NCI-H1417 (cell line): ENCODE measurements at regions not wholly inside any gene's neighbourhood (a gene's known extent, or its start where the extent isn't known, plus 50 kb on each side); places are given as distances from the start of the nearest gene placed in this dataset.

ENCODE experiments used
- DNase-seq, 3 experiments: peaks; one replicate each; lab custom pipeline; 2025; lab: John Stamatoyannopoulos, UW

GRCh38 chr16:9372934-9373890 is 281.8 kb downstream of the HAPSTR1 start:
- no peak for DNase-seq

GRCh38 chr16:9374061-9374460 is 282.6 kb downstream of the HAPSTR1 start:
- DNase-seq: no peak

GRCh38 chr16:9378876-9379275 is 287.4 kb downstream of the HAPSTR1 start:
- DNase-seq: no peak

GRCh38 chr16:9380221-9380620 is 288.8 kb downstream of the HAPSTR1 start:
- DNase-seq: no peak

GRCh38 chr16:9381399-9381798 is 290.0 kb downstream of the HAPSTR1 start:
- no peak for DNase-seq

GRCh38 chr16:9381905-9382304 is 290.5 kb downstream of the HAPSTR1 start:
- DNase-seq: no peak

- DNase-seq: no peak
Observed at GRCh38 chr16:9383281-9383680, 291.8 kb downstream of the HAPSTR1 start.

GRCh38 chr16:9384141-9384540 is 292.7 kb downstream of the HAPSTR1 start:
- DNase-seq: no peak

- no peak for DNase-seq
Observed at GRCh38 chr16:9389543-9390207, 298.2 kb downstream of the HAPSTR1 start.

GRCh38 chr16:9392956-9393355 is 301.5 kb downstream of the HAPSTR1 start:
- DNase-seq: no peak

GRCh38 chr16:9393591-9393990 is 302.1 kb downstream of the HAPSTR1 start:
- no peak for DNase-seq

- DNase-seq: peak in 1 of 3 experiments; percentile 13
Observed at GRCh38 chr16:9395958-9396359, 304.5 kb downstream of the HAPSTR1 start.

- no peak for DNase-seq
Observed at GRCh38 chr16:9399573-9399972, 308.1 kb downstream of the HAPSTR1 start.

- DNase-seq: no peak
Observed at GRCh38 chr16:9401173-9401572, 309.7 kb downstream of the HAPSTR1 start.

- no peak for DNase-seq
Observed at GRCh38 chr16:9402293-9402860, 310.9 kb downstream of the HAPSTR1 start.

GRCh38 chr16:9404811-9405210 is 313.4 kb downstream of the HAPSTR1 start:
- no peak for DNase-seq

- DNase-seq: no peak
Observed at GRCh38 chr16:9406038-9406712, 314.7 kb downstream of the HAPSTR1 start.

- no peak for DNase-seq
Observed at GRCh38 chr16:9407206-9407758, 315.8 kb downstream of the HAPSTR1 start.

- DNase-seq: peak in 1 of 3 experiments; percentile 13
Observed at GRCh38 chr16:9408297-9408878, 316.9 kb downstream of the HAPSTR1 start.

GRCh38 chr16:9409560-9410493 is 318.4 kb downstream of the HAPSTR1 start:
- no peak for DNase-seq
